Prostate gland (tissue), 2 donors: ENCODE measurements at regions not wholly inside any gene's neighbourhood (a gene's known extent, or its start where the extent isn't known, plus 50 kb on each side); places are given as distances from the start of the nearest gene placed in this dataset.

Source experiments
- DNase-seq: peaks from one replicate; pipeline ENCODE4 v3.0.0-alpha.2; 2019; ENCODE audit warnings: low spot score
- H3K27ac ChIP-seq, 2 donors: fragments of 200-600 bp; sonication (generic); 2 replicates each; pipeline ENCODE4 v1.5.1; 2017 to 2019
- H3K27me3 ChIP-seq: fragments of 200-600 bp; sonication (generic); replicated peaks from 2 replicates; pipeline ENCODE4 v1.5.1; 2019; ENCODE audit not compliant: insufficient read depth
- H3K36me3 ChIP-seq, 2 donors: fragments of 200-600 bp; sonication (generic); 1 replicate in 1 of 2; 2 replicates in 1 of 2; pipeline versions ENCODE4 v1.5.1 to v1.8.1; 2017 to 2019
- H3K4me1 ChIP-seq: fragments of 200-600 bp; sonication (generic); replicated peaks from 2 replicates; pipeline ENCODE4 v1.5.1; 2019
- H3K4me3 ChIP-seq, 2 donors: fragments of 200-600 bp; sonication (generic); 2 replicates each; pipeline ENCODE4 v1.5.1; 2017 to 2019
- H3K9me3 ChIP-seq: fragments of 200-600 bp; sonication (generic); 2 replicates; pipeline ENCODE4 v1.5.1; 2017
- POLR2A ChIP-seq: fragments of 450-650 bp; IDR thresholded peaks from one replicate; pipeline ENCODE4 v1.6.1; 2016; ENCODE audit warnings: antibody characterized with exemption, mild to moderate bottlenecking
- POLR2AphosphoS5 ChIP-seq: sonication (generic); formaldehyde crosslinking; IDR thresholded peaks from one replicate; pipeline ENCODE4 v1.6.1; 2017; ENCODE audit warnings: antibody characterized with exemption
- WGBS: methylation state at CpG from one replicate; pipeline ENCODE4 v1.1.5; 2018; 5-methylcytosine and 5-hydroxymethylcytosine counted together
- intact Hi-C: fragments of 100-400 bp; cut with DNase I; formaldehyde crosslinking; loops from one replicate; pipeline ENCODE4 v1.14.2; 2022
- TF ChIP-seq, protein P1 (sequence below), 4 experiments: fragments of 200-600 bp in 2 of 4; fragments of 450-650 bp in 2 of 4; sonication (generic) in 2 of 4; IDR thresholded peaks; 1 replicate in 3 of 4; 2 replicates in 1 of 4; pipeline ENCODE4 v1.5.1; 2016 to 2019; ENCODE audit warnings: antibody characterized with exemption in 4 of 4, mild to moderate bottlenecking in 2 of 4, moderate library complexity in 2 of 4

DNA sequence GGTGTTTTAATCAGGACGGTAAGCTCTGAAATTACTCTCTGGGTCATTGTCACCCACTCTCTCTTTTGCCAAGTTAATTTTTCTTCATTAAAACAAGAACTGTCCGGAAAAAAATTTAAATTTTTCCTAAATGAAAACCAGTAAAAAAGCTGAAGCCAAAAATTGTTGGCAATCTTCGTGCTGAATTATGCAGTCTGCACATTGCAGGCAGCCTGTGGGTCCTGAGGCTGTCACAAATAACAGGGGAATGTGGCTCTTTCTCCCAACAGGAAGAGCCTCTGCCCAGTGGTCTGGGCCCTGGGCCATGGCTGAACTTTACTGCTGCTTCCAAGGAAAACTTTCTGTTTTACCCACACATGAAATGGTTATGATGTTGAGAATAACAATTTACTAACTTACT, 153.9 kb upstream of the SPAG17 start:
- H3K9me3 ChIP-seq: no peaks in the 10 kb centered on the region
- intact Hi-C loops: no loop called here
- H3K36me3 ChIP-seq: no peaks in the 10 kb centered on the region
- no peak for DNase-seq
- H3K4me1 ChIP-seq: no peaks in the 10 kb centered on the region
- WGBS: 46% methylated on average over 3 of the region's 3 CpGs
- TF ChIP-seq POLR2A (no peak), POLR2AphosphoS5 (no peak)
- TF ChIP-seq, protein P1, sequence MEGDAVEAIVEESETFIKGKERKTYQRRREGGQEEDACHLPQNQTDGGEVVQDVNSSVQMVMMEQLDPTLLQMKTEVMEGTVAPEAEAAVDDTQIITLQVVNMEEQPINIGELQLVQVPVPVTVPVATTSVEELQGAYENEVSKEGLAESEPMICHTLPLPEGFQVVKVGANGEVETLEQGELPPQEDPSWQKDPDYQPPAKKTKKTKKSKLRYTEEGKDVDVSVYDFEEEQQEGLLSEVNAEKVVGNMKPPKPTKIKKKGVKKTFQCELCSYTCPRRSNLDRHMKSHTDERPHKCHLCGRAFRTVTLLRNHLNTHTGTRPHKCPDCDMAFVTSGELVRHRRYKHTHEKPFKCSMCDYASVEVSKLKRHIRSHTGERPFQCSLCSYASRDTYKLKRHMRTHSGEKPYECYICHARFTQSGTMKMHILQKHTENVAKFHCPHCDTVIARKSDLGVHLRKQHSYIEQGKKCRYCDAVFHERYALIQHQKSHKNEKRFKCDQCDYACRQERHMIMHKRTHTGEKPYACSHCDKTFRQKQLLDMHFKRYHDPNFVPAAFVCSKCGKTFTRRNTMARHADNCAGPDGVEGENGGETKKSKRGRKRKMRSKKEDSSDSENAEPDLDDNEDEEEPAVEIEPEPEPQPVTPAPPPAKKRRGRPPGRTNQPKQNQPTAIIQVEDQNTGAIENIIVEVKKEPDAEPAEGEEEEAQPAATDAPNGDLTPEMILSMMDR (IDR thresholded peaks at IDR 0.05): no peak
- H3K27ac ChIP-seq: no peak overlapping the region
- H3K27me3 ChIP-seq: no peaks in the 10 kb centered on the region
- no peak overlapping the region for H3K4me3 ChIP-seq

DNA sequence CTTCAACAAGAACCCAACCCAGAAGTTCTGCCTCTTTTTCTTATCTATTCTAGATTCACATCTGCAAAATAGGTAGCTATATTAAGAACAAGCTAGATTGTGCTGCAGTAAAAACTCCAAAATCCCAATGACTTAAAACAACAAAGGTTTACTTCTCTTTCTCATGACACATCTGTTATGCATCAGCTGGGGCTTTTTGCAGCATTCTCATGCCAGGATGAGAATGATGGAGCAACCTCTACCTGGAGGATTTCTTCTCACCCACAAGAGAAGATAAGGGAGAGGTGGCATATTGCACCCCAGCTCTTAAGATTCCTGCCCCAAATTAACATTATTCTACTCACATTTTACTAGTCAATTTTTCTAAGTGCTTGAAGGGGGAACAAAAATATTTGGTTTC, 152.3 kb upstream of the SPAG17 start:
- no peak overlapping the region for H3K27ac ChIP-seq
- no peaks in the 10 kb centered on the region for H3K9me3 ChIP-seq
- no peak for DNase-seq
- H3K27me3 ChIP-seq: no peaks in the 10 kb centered on the region
- no peaks in the 10 kb centered on the region for H3K4me1 ChIP-seq
- H3K36me3 ChIP-seq: no peaks in the 10 kb centered on the region
- H3K4me3 ChIP-seq: no peak overlapping the region
- TF ChIP-seq, protein P1 (IDR thresholded peaks at IDR 0.05): no peak
- TF ChIP-seq POLR2AphosphoS5: no peak
- intact Hi-C loops: no loop called here

DNA sequence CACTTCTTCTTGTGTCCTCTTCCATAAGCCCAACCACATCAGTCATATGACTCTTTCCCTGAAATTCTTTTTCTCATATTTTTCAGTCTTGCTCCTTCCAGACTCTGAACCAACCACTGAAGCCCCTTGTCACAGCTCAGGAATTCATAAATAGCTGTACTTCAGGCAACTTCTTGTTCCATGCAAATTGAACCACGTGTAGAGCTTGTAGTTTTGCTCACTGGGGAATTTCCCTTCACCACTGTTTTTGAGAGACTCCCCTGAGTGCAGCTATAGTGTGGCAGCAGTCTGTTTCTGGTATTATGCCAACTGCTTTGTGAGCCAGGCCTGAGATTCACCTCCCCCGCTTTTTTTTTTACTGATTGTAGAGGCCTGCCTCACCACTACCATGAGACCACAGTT, 150.3 kb upstream of the SPAG17 start:
- H3K9me3 ChIP-seq: no peaks in the 10 kb centered on the region
- no peak for DNase-seq
- no peaks in the 10 kb centered on the region for H3K36me3 ChIP-seq
- TF ChIP-seq, protein P1 (IDR thresholded peaks at IDR 0.05): no peak
- TF ChIP-seq POLR2AphosphoS5 (no peak), POLR2A (no peak)
- intact Hi-C loops: no loop called here
- H3K27me3 ChIP-seq: no peaks in the 10 kb centered on the region
- H3K27ac ChIP-seq: no peak overlapping the region
- H3K4me1 ChIP-seq: no peaks in the 10 kb centered on the region
- WGBS: 44% methylated on average over 2 of the region's 2 CpGs
- no peak overlapping the region for H3K4me3 ChIP-seq

DNA sequence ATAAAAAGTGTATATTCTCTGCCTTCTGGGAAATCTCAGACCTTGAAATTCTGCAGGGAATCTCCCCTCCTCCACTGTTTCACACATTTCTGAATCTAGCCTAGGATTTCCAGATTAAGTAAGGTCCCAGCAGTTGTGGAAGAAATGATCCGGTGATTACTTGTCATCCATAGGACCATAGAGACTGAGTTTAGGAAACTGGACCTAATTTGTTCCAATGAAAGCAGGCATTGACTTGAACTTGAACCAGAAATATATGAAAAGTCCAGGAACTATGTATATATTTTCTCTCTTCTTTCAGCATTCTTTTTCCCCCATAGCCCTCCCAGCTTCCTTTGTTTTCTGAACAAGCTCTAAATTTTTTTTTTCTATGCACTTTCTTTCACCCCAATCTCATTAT, 149.5 kb upstream of the SPAG17 start:
- DNase-seq: no peak
- 88% methylated on average over 1 of the region's 1 CpG for whole genome bisulfite sequencing
- no peak overlapping the region for H3K4me3 ChIP-seq
- no peak overlapping the region for H3K27ac ChIP-seq
- intact Hi-C loops: no loop called here
- TF ChIP-seq POLR2A: no peak
- TF ChIP-seq POLR2AphosphoS5: no peak
- TF ChIP-seq, protein P1 (IDR thresholded peaks at IDR 0.05): no peak
- H3K9me3 ChIP-seq: no peaks in the 10 kb centered on the region
- H3K4me1 ChIP-seq: no peaks in the 10 kb centered on the region
- no peaks in the 10 kb centered on the region for H3K36me3 ChIP-seq
- no peaks in the 10 kb centered on the region for H3K27me3 ChIP-seq

DNA sequence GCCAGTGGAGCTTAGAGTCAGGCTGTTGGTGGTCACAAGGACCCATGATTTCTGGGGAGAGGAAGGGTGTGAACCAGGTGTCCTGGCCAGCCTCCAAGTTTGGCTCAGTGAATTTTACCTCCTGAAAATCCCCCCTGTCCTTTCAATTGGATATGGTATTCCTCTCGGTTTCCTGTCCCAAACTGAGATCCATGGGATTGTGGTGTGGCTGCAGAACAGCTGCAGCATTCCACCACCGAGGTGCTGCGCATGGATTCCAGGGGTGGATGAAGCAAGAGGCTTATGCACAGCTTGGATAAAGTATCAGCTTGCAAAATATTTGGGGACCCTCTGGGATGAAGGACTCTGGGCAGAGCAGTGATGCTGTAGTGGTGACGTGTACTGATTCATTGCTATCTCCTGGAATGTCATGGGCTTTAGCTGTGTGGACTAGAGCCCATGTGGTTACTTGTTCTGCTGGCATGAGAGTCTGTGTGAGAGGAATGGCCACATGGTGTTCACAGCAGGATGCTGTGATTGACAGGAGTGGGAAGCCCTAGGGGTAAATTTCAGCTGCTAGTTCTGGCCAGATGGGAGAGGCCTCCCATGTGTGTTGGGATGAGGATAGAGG, 148.7 kb upstream of the SPAG17 start:
- Histone ChIP-seq H3K36me3 (no peaks in the 10 kb centered on the region), H3K9me3 (no peaks in the 10 kb centered on the region), H3K4me1 (no peaks in the 10 kb centered on the region), H3K27ac (no peak overlapping the region), H3K27me3 (no peaks in the 10 kb centered on the region), H3K4me3 (no peak overlapping the region)
- DNase-seq: no peak
- WGBS: 89% methylated on average over 4 of the region's 4 CpGs
- intact Hi-C loops: no loop called here
- TF ChIP-seq, protein P1 (IDR thresholded peaks at IDR 0.05): no peak
- TF ChIP-seq POLR2AphosphoS5 (no peak), POLR2A (no peak)
